MM.1S (cell line): ENCODE measurements at regions not wholly inside any gene's neighbourhood (a gene's known extent, or its start where the extent isn't known, plus 50 kb on each side); places are given as distances from the start of the nearest gene placed in this dataset.

Source experiments
- DNase-seq: peaks from one replicate; pipeline ENCODE4 v3.0.0-alpha.2; 2015
- H2AFZ ChIP-seq: fragments of 300-600 bp; sonication (generic); 2 replicates; pipeline ENCODE4 v1.6.0; 2016; ENCODE audit warnings: antibody characterized with exemption, low read length
- H3F3A ChIP-seq: fragments of 300-600 bp; sonication (generic); 2 replicates; pipeline ENCODE4 v1.6.1; 2016; ENCODE audit warnings: mild to moderate bottlenecking, antibody characterized with exemption, low read length, moderate library complexity, mixed read lengths; ENCODE audit not compliant: insufficient read depth
- H3K27ac ChIP-seq: fragments of 300-600 bp; sonication (generic); 2 replicates; pipeline ENCODE4 v1.5.1; 2016; ENCODE audit warnings: mild to moderate bottlenecking, low read length
- H3K27me3 ChIP-seq: fragments of 300-600 bp; sonication (generic); replicated peaks from 2 replicates; pipeline ENCODE4 v1.6.0; 2016; ENCODE audit warnings: low read length; ENCODE audit not compliant: insufficient read depth
- H3K36me3 ChIP-seq: fragments of 300-600 bp; sonication (generic); replicated peaks from 2 replicates; pipeline ENCODE4 v1.6.1; 2016; ENCODE audit warnings: mild to moderate bottlenecking, low read length, mixed read lengths; ENCODE audit not compliant: insufficient read depth
- H3K4me1 ChIP-seq: fragments of 300-600 bp; sonication (generic); 2 replicates; pipeline ENCODE4 v1.6.1; 2016; ENCODE audit warnings: low read length, mixed read lengths
- H3K4me2 ChIP-seq: fragments of 300-600 bp; sonication (generic); 2 replicates; pipeline ENCODE4 v1.6.0; 2016; ENCODE audit warnings: low read depth, low read length
- H3K4me3 ChIP-seq: fragments of 300-600 bp; sonication (generic); 2 replicates; pipeline ENCODE4 v1.5.1; 2016; ENCODE audit warnings: low read length, mixed read lengths
- H3K79me2 ChIP-seq: fragments of 300-600 bp; sonication (generic); 2 replicates; pipeline ENCODE4 v1.6.1; 2016; ENCODE audit warnings: mixed run types, low read length, mixed read lengths
- H3K9ac ChIP-seq: fragments of 300-600 bp; sonication (generic); 2 replicates; pipeline ENCODE4 v1.6.1; 2016; ENCODE audit warnings: low read length, mixed read lengths
- H3K9me2 ChIP-seq: fragments of 300-600 bp; sonication (generic); replicated peaks from 2 replicates; pipeline ENCODE4 v1.6.1; 2016; ENCODE audit warnings: mild to moderate bottlenecking, low read length, mixed read lengths; ENCODE audit not compliant: insufficient read depth
- H3K9me3 ChIP-seq: fragments of 300-600 bp; sonication (generic); replicated peaks from 2 replicates; pipeline ENCODE4 v1.6.1; 2016; ENCODE audit warnings: mild to moderate bottlenecking, low read length, mixed read lengths; ENCODE audit not compliant: insufficient read depth
- H4K20me1 ChIP-seq: fragments of 300-600 bp; sonication (generic); 2 replicates; pipeline ENCODE4 v1.6.1; 2016; ENCODE audit warnings: mild to moderate bottlenecking, low read length, moderate library complexity, mixed read lengths; ENCODE audit not compliant: insufficient read depth
- CTCF ChIP-seq: fragments of 300-600 bp; sonication (generic); IDR thresholded peaks from 2 replicates; pipeline ENCODE4 v1.5.1; 2016; ENCODE audit warnings: antibody characterized with exemption, low read length, mixed read lengths
- EZH2 ChIP-seq: fragments of 300-600 bp; sonication (generic); optimal IDR thresholded peaks from 2 replicates; pipeline ENCODE3; 2017; ENCODE audit warnings: low read depth, mild to moderate bottlenecking, antibody characterized with exemption, low read length, mixed read lengths
- EZH2phosphoT487 ChIP-seq: fragments of 300-600 bp; sonication (generic); IDR thresholded peaks from 2 replicates; pipeline ENCODE4 v1.6.1; 2018; ENCODE audit warnings: antibody characterized with exemption, low read length

- Histone ChIP-seq H3F3A (no peaks in the 10 kb centered on the region), H3K4me1 (no peaks in the 10 kb centered on the region)
- TF ChIP-seq EZH2phosphoT487 (no peak), CTCF (no peak), EZH2 (no peak)
Measured at GRCh38 chr3:68059628-68060152, 405.3 kb upstream of the SUCLG2 start.

GRCh38 chr3:68057637-68058320 is 403.4 kb upstream of the SUCLG2 start:
- H3K36me3 ChIP-seq = no peaks in the 10 kb centered on the region
- H3K4me2 ChIP-seq = no peak overlapping the region
- H3F3A ChIP-seq = no peaks in the 10 kb centered on the region
- DNase-seq = no peak
- no peaks in the 10 kb centered on the region for H3K9me3 ChIP-seq
- H3K9me2 ChIP-seq = no peaks in the 10 kb centered on the region
- no peaks in the 10 kb centered on the region for H3K27me3 ChIP-seq
- no peaks in the 10 kb centered on the region for H3K79me2 ChIP-seq
- TF ChIP-seq EZH2phosphoT487 = no peak
- no peak for TF ChIP-seq CTCF
- TF ChIP-seq EZH2 = no peak
- H3K27ac ChIP-seq = no peak overlapping the region
- no peaks in the 10 kb centered on the region for H3K4me1 ChIP-seq
- H3K9ac ChIP-seq = no peak overlapping the region
- no peaks in the 10 kb centered on the region for H4K20me1 ChIP-seq
- no peak overlapping the region for H3K4me3 ChIP-seq
- no peak overlapping the region for H2AFZ ChIP-seq

More at GRCh38 chr3:68059628-68060152, 405.3 kb upstream of the SUCLG2 start:
- H3K27me3 ChIP-seq = no peaks in the 10 kb centered on the region
- no peaks in the 10 kb centered on the region for H3K36me3 ChIP-seq
- no peaks in the 10 kb centered on the region for H3K79me2 ChIP-seq
- DNase-seq = no peak
- H3K9me3 ChIP-seq = no peaks in the 10 kb centered on the region
- H3K9me2 ChIP-seq = no peaks in the 10 kb centered on the region
- H3K4me3 ChIP-seq = no peak overlapping the region
- no peak overlapping the region for H3K4me2 ChIP-seq
- no peak overlapping the region for H3K9ac ChIP-seq
- H3K27ac ChIP-seq = no peak overlapping the region
- H4K20me1 ChIP-seq = no peaks in the 10 kb centered on the region
- H2AFZ ChIP-seq = no peak overlapping the region

- Histone ChIP-seq H3K79me2 (no peaks in the 10 kb centered on the region), H4K20me1 (no peaks in the 10 kb centered on the region), H3K4me3 (no peak overlapping the region), H3K27ac (no peak overlapping the region), H3K4me2 (no peak overlapping the region), H3K9me3 (no peaks in the 10 kb centered on the region), H3K36me3 (no peaks in the 10 kb centered on the region), H2AFZ (no peak overlapping the region), H3K9me2 (no peaks in the 10 kb centered on the region), H3F3A (no peaks in the 10 kb centered on the region), H3K9ac (no peak overlapping the region), H3K27me3 (no peaks in the 10 kb centered on the region), H3K4me1 (no peaks in the 10 kb centered on the region)
- TF ChIP-seq CTCF (no peak), EZH2phosphoT487 (no peak), EZH2 (no peak)
- no peak for DNase-seq
Measured at GRCh38 chr3:68056556-68056955, 402.1 kb upstream of the SUCLG2 start.
